ENCODE measurements at regions not wholly inside any gene's neighbourhood (a gene's known extent, or its start where the extent isn't known, plus 50 kb on each side); places are given as distances from the start of the nearest gene placed in this dataset.

DNA sequence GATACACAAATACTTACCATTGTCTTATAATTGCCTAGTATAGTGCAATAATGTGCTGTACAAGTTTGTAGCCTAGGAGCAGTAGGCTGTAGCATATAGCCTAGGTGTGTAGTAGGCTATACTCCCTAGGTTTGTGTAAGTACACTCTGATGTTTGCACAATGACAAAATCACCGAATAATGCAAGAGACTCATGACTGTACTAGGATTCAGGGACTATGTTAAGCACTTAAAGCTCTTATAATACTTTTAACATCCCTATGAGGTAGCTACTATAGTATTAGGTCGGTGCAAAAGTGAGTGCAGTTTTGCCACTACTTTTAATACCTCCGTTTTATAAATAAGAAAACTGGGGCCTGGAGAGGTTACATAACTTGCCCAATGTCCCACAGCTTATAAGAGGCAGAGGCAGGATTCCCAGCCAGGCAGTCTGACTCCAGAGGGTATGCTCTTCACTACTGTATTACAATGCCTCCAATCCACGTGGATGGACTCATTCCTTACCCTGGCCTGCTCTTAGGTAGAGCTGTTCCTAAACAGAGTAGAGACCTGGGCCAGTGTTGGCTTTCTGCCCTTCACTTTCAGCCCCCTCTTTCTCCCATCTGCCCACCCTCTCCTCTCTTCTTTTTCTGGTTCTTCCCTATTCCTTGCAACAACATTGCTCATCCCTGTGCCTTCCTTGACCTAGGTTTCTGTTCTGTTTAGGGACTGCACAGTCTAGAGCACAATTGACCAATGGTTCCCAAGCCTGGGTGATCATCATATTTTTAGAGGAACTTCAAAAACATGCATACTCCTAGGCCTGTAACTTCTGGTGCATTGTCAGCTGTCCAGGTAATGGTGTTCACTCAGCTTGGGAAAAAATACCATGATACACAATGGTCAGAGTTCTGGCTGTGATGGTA lies 114.0 kb downstream of the CARTPT start:
- intact Hi-C loops (cut with micrococcal nuclease), result no loop called here
- H3K27me3 ChIP-seq (ENCODE audit: low read depth), result no peaks in the 10 kb centered on the region
- no peaks in the 10 kb centered on the region for H3K9me3 ChIP-seq (replicated peaks)
- H3K27ac ChIP-seq (replicated peaks), result no peak overlapping the region
- TF ChIP-seq, protein P1, sequence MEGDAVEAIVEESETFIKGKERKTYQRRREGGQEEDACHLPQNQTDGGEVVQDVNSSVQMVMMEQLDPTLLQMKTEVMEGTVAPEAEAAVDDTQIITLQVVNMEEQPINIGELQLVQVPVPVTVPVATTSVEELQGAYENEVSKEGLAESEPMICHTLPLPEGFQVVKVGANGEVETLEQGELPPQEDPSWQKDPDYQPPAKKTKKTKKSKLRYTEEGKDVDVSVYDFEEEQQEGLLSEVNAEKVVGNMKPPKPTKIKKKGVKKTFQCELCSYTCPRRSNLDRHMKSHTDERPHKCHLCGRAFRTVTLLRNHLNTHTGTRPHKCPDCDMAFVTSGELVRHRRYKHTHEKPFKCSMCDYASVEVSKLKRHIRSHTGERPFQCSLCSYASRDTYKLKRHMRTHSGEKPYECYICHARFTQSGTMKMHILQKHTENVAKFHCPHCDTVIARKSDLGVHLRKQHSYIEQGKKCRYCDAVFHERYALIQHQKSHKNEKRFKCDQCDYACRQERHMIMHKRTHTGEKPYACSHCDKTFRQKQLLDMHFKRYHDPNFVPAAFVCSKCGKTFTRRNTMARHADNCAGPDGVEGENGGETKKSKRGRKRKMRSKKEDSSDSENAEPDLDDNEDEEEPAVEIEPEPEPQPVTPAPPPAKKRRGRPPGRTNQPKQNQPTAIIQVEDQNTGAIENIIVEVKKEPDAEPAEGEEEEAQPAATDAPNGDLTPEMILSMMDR (IDR thresholded peaks at IDR 0.05; ENCODE audit: borderline replicate concordance), result no peak
- no peak overlapping the region for H3K4me3 ChIP-seq
- no peaks in the 10 kb centered on the region for H3K36me3 ChIP-seq
- no peak for DNase-seq
- H3K4me1 ChIP-seq, result peaks cover 24% of the 10 kb centered on the region

DNA sequence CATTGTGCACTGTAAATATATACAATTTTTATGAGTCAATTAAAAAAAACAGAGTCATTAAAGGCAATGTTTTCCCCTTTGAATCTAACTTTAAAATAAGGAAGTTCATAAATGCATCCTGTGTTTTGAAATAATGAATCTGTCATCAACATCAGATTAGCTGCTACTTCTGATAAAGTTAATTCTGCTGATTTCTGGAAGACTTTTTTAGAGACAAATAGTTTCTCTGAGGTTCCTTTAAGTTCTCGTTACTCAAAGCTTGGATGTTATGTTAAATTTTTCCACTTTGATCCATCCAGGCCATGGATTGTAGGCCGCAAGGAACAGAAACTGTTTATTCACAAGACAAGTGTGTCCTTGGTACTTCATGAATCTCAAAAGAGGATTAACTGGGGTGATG lies 115.5 kb downstream of the CARTPT start:
- intact Hi-C loops (cut with micrococcal nuclease), result no loop called here
- TF ChIP-seq, protein P1 (IDR thresholded peaks at IDR 0.05; ENCODE audit: borderline replicate concordance), result no peak
- no peak overlapping the region for H3K27ac ChIP-seq (replicated peaks)
- no peak for DNase-seq
- H3K4me3 ChIP-seq, result no peak overlapping the region
- H3K9me3 ChIP-seq (replicated peaks), result no peaks in the 10 kb centered on the region
- H3K36me3 ChIP-seq, result no peaks in the 10 kb centered on the region
- H3K27me3 ChIP-seq (ENCODE audit: low read depth), result no peaks in the 10 kb centered on the region
- peaks cover 20% of the 10 kb centered on the region for H3K4me1 ChIP-seq

DNA sequence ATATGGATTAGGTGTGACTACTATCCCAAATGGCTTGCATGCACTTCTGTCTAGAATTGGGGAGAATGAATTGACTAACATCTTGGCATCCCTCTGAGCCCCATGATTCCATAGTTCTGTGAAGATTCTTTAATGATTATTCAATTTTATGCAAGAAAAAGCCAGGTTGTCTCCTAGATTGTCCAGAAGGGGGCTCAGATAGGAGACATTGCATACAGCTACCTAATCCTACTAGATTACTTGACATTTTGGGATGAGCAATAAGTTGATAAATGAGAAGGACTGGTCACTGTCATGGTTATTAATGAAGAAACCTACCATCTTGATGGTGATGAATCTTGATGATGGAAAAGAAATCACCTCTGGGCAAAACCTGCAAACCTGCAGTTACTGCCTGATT lies 117.0 kb downstream of the CARTPT start:
- no peak overlapping the region for H3K4me3 ChIP-seq
- H3K4me1 ChIP-seq, result peaks cover 5% of the 10 kb centered on the region
- intact Hi-C loops (cut with micrococcal nuclease), result no loop called here
- H3K36me3 ChIP-seq, result no peaks in the 10 kb centered on the region
- H3K27me3 ChIP-seq (ENCODE audit: low read depth), result no peaks in the 10 kb centered on the region
- no peak overlapping the region for H3K27ac ChIP-seq (replicated peaks)
- peaks cover 2% of the 10 kb centered on the region for H3K9me3 ChIP-seq (replicated peaks)
- TF ChIP-seq, protein P1 (IDR thresholded peaks at IDR 0.05; ENCODE audit: borderline replicate concordance), result no peak
- DNase-seq, result no peak

GRCh38 chr5:71836559-71837112 lies 117.6 kb downstream of the CARTPT start:
- no peak overlapping the region for H3K4me3 ChIP-seq
- H3K27ac ChIP-seq (replicated peaks), result no peak overlapping the region
- no peak for DNase-seq
- no peaks in the 10 kb centered on the region for H3K36me3 ChIP-seq
- H3K4me1 ChIP-seq, result no peaks in the 10 kb centered on the region
- intact Hi-C loops (cut with micrococcal nuclease), result no loop called here
- H3K9me3 ChIP-seq (replicated peaks), result peaks cover 6% of the 10 kb centered on the region
- H3K27me3 ChIP-seq (ENCODE audit: low read depth), result no peaks in the 10 kb centered on the region
- TF ChIP-seq, protein P1 (IDR thresholded peaks at IDR 0.05; ENCODE audit: borderline replicate concordance), result no peak

GRCh38 chr5:71838286-71838685 lies 119.2 kb downstream of the CARTPT start:
- H3K4me1 ChIP-seq, result no peaks in the 10 kb centered on the region
- H3K36me3 ChIP-seq, result no peaks in the 10 kb centered on the region
- no peak overlapping the region for H3K4me3 ChIP-seq
- no peaks in the 10 kb centered on the region for H3K27me3 ChIP-seq (ENCODE audit: low read depth)
- DNase-seq, result no peak
- TF ChIP-seq, protein P1 (IDR thresholded peaks at IDR 0.05; ENCODE audit: borderline replicate concordance), result no peak
- intact Hi-C loops (cut with micrococcal nuclease), result no loop called here
- H3K9me3 ChIP-seq (replicated peaks), result peaks cover 6% of the 10 kb centered on the region
- no peak overlapping the region for H3K27ac ChIP-seq (replicated peaks)

Measured in left ventricle myocardium inferior (tissue), 1 donor.